Pancreas (tissue), 10 donors: ENCODE measurements at regions not wholly inside any gene's neighbourhood (a gene's known extent, or its start where the extent isn't known, plus 50 kb on each side); places are given as distances from the start of the nearest gene placed in this dataset.

Experiments used
- ATAC-seq, 4 donors: fragments of 200-7000 bp; cut with Tn5 transposase; one replicate each; pipeline versions ENCODE4 v1.8.0 to v1.9.1; 2020; ENCODE audit warnings: mild to moderate bottlenecking in 4 of 4, moderate library complexity in 4 of 4
- DNase-seq, 6 donors: peaks; one replicate each; pipeline ENCODE4 v3.0.0-alpha.2; 2020
- FAIRE-seq: peaks from 2 replicates; lab custom pipeline; 2012; peaks lifted over from hg19 to GRCh38; lab: Jason Lieb, UNC
- H3K27ac ChIP-seq, 4 donors: fragments of 200-600 bp; sonication (generic); 1 replicate in 3 of 4; 2 replicates in 1 of 4; pipeline versions ENCODE4 v1.5.0 to v1.8.0; 2020
- H3K27me3 ChIP-seq, 4 donors: fragments of 200-600 bp; one replicate each; pipeline ENCODE4 v1.8.0; 2021
- H3K36me3 ChIP-seq, 3 donors: fragments of 200-600 bp; sonication (generic) in 1 of 3; one replicate each; pipeline versions ENCODE4 v1.5.0 to v1.8.0; 2020 to 2021
- H3K4me1 ChIP-seq, 3 donors: fragments of 200-600 bp; one replicate each; pipeline ENCODE4 v1.8.0; 2021
- H3K4me3 ChIP-seq, 4 donors: fragments of 200-600 bp; sonication (generic) in 2 of 4; one replicate each; pipeline versions ENCODE4 v1.5.0 to v1.8.0; 2020 to 2021
- H3K9me3 ChIP-seq, 4 donors: fragments of 200-600 bp; one replicate each; pipeline ENCODE4 v1.8.0; 2021
- CTCF ChIP-seq, 4 donors: fragments of 200-600 bp; sonication (generic) in 3 of 4; IDR thresholded peaks; one replicate each; pipeline versions ENCODE4 v1.5.0 to v1.8.0; 2021; ENCODE audit warnings: antibody characterized with exemption in 4 of 4
- WGBS, 2 donors: extraction: QIAGEN DNeasy Blood & Tissue Kit; methylation state at CpG; one replicate each; pipeline ENCODE4 v1.1.7; 2013; 5-methylcytosine and 5-hydroxymethylcytosine counted together
- intact Hi-C, 3 donors: fragments of 100-400 bp; cut with DNase I; formaldehyde crosslinking; loops; one replicate each; pipeline versions ENCODE4 v1.11.1 to v1.14.2; 2022
- donor health status: healthy with polysubstance abuse.
- donor health status: DM: no; HTN: no; CAD: no; lungs with moderate emphysema.
- donor health status: DM: no; HTN: no; CAD: no.
- donor health status: control.
- donor health status: control.
- donor health status: Bipolar disorder and iron deficiency.
- donor health status: DM: yes; HTN: yes; CAD: no.
- donor health status: DM: no; HTN: no; CAD: no.
- donor health status: DM: no; HTN: no; CAD: no.
- donor health status: DM: yes; HTN: yes; CAD: no.

- intact Hi-C loops = no loop called here
- Histone ChIP-seq H3K27ac (no peak overlapping the region), H3K4me1 (no peaks in the 10 kb centered on the region), H3K27me3 (no peaks in the 10 kb centered on the region), H3K4me3 (no peak overlapping the region), H3K9me3 (no peaks in the 10 kb centered on the region), H3K36me3 (no peaks in the 10 kb centered on the region)
- WGBS, 2 donors = 87 to 91% methylated on average over 11 of the region's 11 CpGs
- DNase-seq = peak in 1 of 6 donors; percentile 44
- no peak for TF ChIP-seq CTCF (IDR thresholded peaks at IDR 0.05)
- no peak for FAIRE-seq
- no peak for ATAC-seq
These were observed 150.4 kb upstream of the THRB start for GRCh38 chr3:24645047-24645446.

GRCh38 chr3:24646790-24647189 lies 152.1 kb upstream of the THRB start:
- ATAC-seq (no peak), FAIRE-seq (no peak), DNase-seq (no peak)
- Histone ChIP-seq H3K4me3 (no peak overlapping the region), H3K36me3 (no peaks in the 10 kb centered on the region), H3K27ac (no peak overlapping the region), H3K4me1 (no peaks in the 10 kb centered on the region), H3K27me3 (no peaks in the 10 kb centered on the region), H3K9me3 (no peaks in the 10 kb centered on the region)
- intact Hi-C loops = no loop called here
- 87 to 89% methylated on average over 2 of the region's 2 CpGs for WGBS, 2 donors
- TF ChIP-seq CTCF (IDR thresholded peaks at IDR 0.05) = no peak

GRCh38 chr3:24648063-24648462 lies 153.4 kb upstream of the THRB start:
- intact Hi-C loops = no loop called here
- DNase-seq (no peak), FAIRE-seq (no peak), ATAC-seq (no peak)
- WGBS, 2 donors = 81 to 91% methylated on average over 2 of the region's 2 CpGs
- no peaks in the 10 kb centered on the region for H3K4me1 ChIP-seq
- H3K9me3 ChIP-seq = no peaks in the 10 kb centered on the region
- no peaks in the 10 kb centered on the region for H3K36me3 ChIP-seq
- H3K27ac ChIP-seq = no peak overlapping the region
- H3K27me3 ChIP-seq = no peaks in the 10 kb centered on the region
- no peak overlapping the region for H3K4me3 ChIP-seq
- no peak for TF ChIP-seq CTCF (IDR thresholded peaks at IDR 0.05)

- no peaks in the 10 kb centered on the region for H3K4me1 ChIP-seq
- no peak overlapping the region for H3K4me3 ChIP-seq
- 85 to 88% methylated on average over 1 of the region's 1 CpG for WGBS, 2 donors
- no peak for DNase-seq
- H3K9me3 ChIP-seq = no peaks in the 10 kb centered on the region
- FAIRE-seq = no peak
- ATAC-seq = no peak
- no peaks in the 10 kb centered on the region for H3K36me3 ChIP-seq
- TF ChIP-seq CTCF (IDR thresholded peaks at IDR 0.05) = no peak
- intact Hi-C loops = no loop called here
- no peak overlapping the region for H3K27ac ChIP-seq
- no peaks in the 10 kb centered on the region for H3K27me3 ChIP-seq
These were observed 156.2 kb upstream of the THRB start for GRCh38 chr3:24650839-24651238.

- H3K36me3 ChIP-seq = no peaks in the 10 kb centered on the region
- FAIRE-seq (no peak), ATAC-seq (peak in 3 of 4 donors; percentile 25 to 75 (median 75)), DNase-seq (no peak)
- no peaks in the 10 kb centered on the region for H3K9me3 ChIP-seq
- TF ChIP-seq CTCF (IDR thresholded peaks at IDR 0.05) = no peak
- H3K27me3 ChIP-seq = no peaks in the 10 kb centered on the region
- peaks cover 0 to 7% (median 0%) of the 10 kb centered on the region in 3 donors for H3K4me1 ChIP-seq
- intact Hi-C loops = no loop called here
- H3K27ac ChIP-seq = peak overlapping the region in 1 of 4 donors; percentile 33
- no peak overlapping the region for H3K4me3 ChIP-seq
- WGBS, 2 donors = 21 to 28% methylated on average over 1 of the region's 1 CpG
These were observed 163.3 kb upstream of the THRB start for GRCh38 chr3:24657870-24658510.
